ENCODE measurements at regions not wholly inside any gene's neighbourhood (a gene's known extent, or its start where the extent isn't known, plus 50 kb on each side); places are given as distances from the start of the nearest gene placed in this dataset.

DNA sequence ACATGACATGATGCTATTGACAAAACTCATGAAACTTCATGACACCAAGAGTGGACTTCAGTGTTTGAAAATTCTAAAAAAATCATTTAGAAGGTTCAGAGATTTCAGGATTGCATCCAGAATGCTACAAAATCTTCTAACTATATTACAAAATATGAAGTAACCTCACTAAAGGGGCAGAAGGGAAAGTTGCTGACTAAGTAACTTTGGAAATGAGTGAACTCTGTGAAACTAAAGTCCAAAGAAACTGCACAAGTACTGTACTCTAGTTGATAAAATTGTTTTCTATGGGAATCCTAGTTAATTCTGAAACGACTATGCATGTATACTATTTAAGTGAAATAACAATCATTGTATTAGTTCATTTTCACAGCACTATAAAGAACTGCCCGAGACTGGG lies 184.4 kb downstream of the LYPLAL1 start (continued):
- TF ChIP-seq SP4 (IDR thresholded peaks at IDR 0.05; ENCODE audit: low read length) (no peak), SIRT6 (IDR thresholded peaks at IDR 0.05; ENCODE audit: low read length) (no peak), EP300 (IDR thresholded peaks at IDR 0.05; ENCODE audit: borderline replicate concordance in 1 of 2, low read depth in 2 of 2, low read length in 2 of 2) (no peak), FOSL1 (IDR thresholded peaks at IDR 0.05; ENCODE audit: insufficient read depth, low read depth, low read length) (no peak), CBX5 (IDR thresholded peaks at IDR 0.05; ENCODE audit: low read depth, low read length) (no peak)
